ENCODE measurements at regions not wholly inside any gene's neighbourhood (a gene's known extent, or its start where the extent isn't known, plus 50 kb on each side); places are given as distances from the start of the nearest gene placed in this dataset.

DNA sequence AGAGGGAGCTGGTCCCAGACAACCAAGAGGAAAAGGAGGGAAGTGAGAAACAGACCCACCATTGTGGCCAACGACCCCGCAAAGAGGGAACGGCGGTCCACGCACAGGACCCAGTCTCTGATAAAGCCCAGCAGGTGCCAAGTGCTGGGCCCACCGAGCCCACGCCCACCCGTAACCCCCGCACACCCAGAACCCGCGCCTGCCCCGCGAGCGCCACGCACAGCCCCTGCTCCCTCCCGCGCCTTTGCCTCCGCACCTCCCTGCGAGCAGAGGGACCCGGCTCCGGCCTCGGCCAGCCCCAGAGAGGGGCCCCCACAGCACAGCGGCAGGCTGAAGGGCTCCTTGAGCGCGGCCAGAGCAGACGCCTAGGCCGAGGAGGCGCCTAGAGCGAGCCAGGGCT, 1192.2 kb downstream of the PCDH17 start:
- Histone ChIP-seq H3K4me3 (replicated peaks; ENCODE audit: insufficient read depth, low read length) (no peak overlapping the region), H3K27me3 (ENCODE audit: insufficient read depth, poor library complexity, severe bottlenecking) (no peaks in the 10 kb centered on the region), H3K27ac (replicated peaks) (no peak overlapping the region)
- DNase-seq (ENCODE audit: low read depth in 1 of 2, low spot score in 1 of 2): no peak
- no peak for TF ChIP-seq POLR2AphosphoS5 (IDR thresholded peaks at IDR 0.05; ENCODE audit: low read depth)
- TF ChIP-seq, protein P1, sequence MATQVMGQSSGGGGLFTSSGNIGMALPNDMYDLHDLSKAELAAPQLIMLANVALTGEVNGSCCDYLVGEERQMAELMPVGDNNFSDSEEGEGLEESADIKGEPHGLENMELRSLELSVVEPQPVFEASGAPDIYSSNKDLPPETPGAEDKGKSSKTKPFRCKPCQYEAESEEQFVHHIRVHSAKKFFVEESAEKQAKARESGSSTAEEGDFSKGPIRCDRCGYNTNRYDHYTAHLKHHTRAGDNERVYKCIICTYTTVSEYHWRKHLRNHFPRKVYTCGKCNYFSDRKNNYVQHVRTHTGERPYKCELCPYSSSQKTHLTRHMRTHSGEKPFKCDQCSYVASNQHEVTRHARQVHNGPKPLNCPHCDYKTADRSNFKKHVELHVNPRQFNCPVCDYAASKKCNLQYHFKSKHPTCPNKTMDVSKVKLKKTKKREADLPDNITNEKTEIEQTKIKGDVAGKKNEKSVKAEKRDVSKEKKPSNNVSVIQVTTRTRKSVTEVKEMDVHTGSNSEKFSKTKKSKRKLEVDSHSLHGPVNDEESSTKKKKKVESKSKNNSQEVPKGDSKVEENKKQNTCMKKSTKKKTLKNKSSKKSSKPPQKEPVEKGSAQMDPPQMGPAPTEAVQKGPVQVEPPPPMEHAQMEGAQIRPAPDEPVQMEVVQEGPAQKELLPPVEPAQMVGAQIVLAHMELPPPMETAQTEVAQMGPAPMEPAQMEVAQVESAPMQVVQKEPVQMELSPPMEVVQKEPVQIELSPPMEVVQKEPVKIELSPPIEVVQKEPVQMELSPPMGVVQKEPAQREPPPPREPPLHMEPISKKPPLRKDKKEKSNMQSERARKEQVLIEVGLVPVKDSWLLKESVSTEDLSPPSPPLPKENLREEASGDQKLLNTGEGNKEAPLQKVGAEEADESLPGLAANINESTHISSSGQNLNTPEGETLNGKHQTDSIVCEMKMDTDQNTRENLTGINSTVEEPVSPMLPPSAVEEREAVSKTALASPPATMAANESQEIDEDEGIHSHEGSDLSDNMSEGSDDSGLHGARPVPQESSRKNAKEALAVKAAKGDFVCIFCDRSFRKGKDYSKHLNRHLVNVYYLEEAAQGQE (IDR thresholded peaks at IDR 0.05; ENCODE audit: insufficient replicate concordance, low read depth): no peak
- no peak for TF ChIP-seq GABPA (IDR thresholded peaks at IDR 0.05; ENCODE audit: low read depth)
- TF ChIP-seq SPI1 (IDR thresholded peaks at IDR 0.05; ENCODE audit: borderline replicate concordance, low read depth): no peak
- TF ChIP-seq CTCF (IDR thresholded peaks at IDR 0.05; ENCODE audit: insufficient read depth, low read length): no peak

GRCh38 chr13:58827904-58828303, 1196.4 kb downstream of the PCDH17 start:
- DNase-seq (ENCODE audit: low read depth in 1 of 2, low spot score in 1 of 2): no peak
- TF ChIP-seq POLR2AphosphoS5 (IDR thresholded peaks at IDR 0.05; ENCODE audit: low read depth) (no peak), CTCF (IDR thresholded peaks at IDR 0.05; ENCODE audit: insufficient read depth, low read length) (no peak), GABPA (IDR thresholded peaks at IDR 0.05; ENCODE audit: low read depth) (no peak), SPI1 (IDR thresholded peaks at IDR 0.05; ENCODE audit: borderline replicate concordance, low read depth) (no peak)
- TF ChIP-seq, protein P1 (IDR thresholded peaks at IDR 0.05; ENCODE audit: insufficient replicate concordance, low read depth): no peak
- H3K27ac ChIP-seq (replicated peaks): no peak overlapping the region
- H3K4me3 ChIP-seq (replicated peaks; ENCODE audit: insufficient read depth, low read length): no peak overlapping the region
- H3K27me3 ChIP-seq (ENCODE audit: insufficient read depth, poor library complexity, severe bottlenecking): no peaks in the 10 kb centered on the region

DNA sequence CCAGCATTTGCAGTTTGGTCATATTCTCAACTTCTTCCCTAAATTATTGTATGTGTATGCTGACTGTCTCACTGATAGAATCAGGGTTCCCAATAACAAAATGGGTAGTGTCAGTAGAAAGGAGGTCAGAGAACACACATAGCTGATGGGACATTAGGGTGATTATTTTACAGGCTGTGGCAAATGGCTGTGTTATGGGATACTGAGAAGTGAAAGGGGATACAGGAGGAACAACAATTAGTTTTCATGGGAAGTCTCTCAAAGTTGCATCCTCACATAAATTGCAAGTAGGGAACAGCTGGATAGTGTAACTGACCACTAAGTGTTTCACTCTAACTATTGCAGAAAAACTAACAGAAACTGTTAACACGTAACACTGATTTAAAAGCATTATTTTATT, 1199.3 kb downstream of the PCDH17 start:
- no peak for DNase-seq (ENCODE audit: low read depth in 1 of 2, low spot score in 1 of 2)
- Histone ChIP-seq H3K4me3 (replicated peaks; ENCODE audit: insufficient read depth, low read length) (no peak overlapping the region), H3K27me3 (ENCODE audit: insufficient read depth, poor library complexity, severe bottlenecking) (no peaks in the 10 kb centered on the region), H3K27ac (replicated peaks) (no peak overlapping the region)
- TF ChIP-seq GABPA (IDR thresholded peaks at IDR 0.05; ENCODE audit: low read depth): no peak
- TF ChIP-seq, protein P1 (IDR thresholded peaks at IDR 0.05; ENCODE audit: insufficient replicate concordance, low read depth): no peak
- no peak for TF ChIP-seq CTCF (IDR thresholded peaks at IDR 0.05; ENCODE audit: insufficient read depth, low read length)
- TF ChIP-seq POLR2AphosphoS5 (IDR thresholded peaks at IDR 0.05; ENCODE audit: low read depth): no peak
- TF ChIP-seq SPI1 (IDR thresholded peaks at IDR 0.05; ENCODE audit: borderline replicate concordance, low read depth): no peak

Measured in HL-60 (cell line).